CD4-positive, alpha-beta T cell treated with Interleukin-4 for 4 hours (primary cell): ENCODE measurements at regions not wholly inside any gene's neighbourhood (a gene's known extent, or its start where the extent isn't known, plus 50 kb on each side); places are given as distances from the start of the nearest gene placed in this dataset.
"Not testable (repeated sequence)": the region's sequence is repeated elsewhere in the genome, so short reads cannot be mapped to it uniquely, and the experiment has no call there.

Source experiments
- DNase-seq: peaks from one replicate; pipeline ENCODE4 v3.0.0-alpha.2; 2020

DNA sequence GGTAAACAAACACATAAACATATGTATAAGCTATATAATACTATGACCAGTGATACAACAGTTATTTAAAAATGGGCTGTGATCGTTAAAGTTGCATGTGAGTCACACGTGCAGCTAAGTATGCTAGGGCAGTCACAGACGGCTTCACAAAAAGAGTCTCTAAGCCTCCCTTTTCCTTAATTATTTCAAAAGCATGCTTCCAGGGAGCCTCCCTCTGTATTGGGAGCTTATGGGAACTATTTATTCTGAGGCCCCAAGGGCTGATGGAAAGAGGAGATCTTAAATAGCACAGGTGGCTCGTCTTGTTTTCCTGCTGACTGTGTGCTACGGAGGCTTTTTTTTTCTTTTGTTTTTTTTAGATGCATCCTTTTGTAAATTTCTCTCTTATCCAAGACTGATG, 94.3 kb downstream of the ADCYAP1 start:
- no peak for DNase-seq

DNA sequence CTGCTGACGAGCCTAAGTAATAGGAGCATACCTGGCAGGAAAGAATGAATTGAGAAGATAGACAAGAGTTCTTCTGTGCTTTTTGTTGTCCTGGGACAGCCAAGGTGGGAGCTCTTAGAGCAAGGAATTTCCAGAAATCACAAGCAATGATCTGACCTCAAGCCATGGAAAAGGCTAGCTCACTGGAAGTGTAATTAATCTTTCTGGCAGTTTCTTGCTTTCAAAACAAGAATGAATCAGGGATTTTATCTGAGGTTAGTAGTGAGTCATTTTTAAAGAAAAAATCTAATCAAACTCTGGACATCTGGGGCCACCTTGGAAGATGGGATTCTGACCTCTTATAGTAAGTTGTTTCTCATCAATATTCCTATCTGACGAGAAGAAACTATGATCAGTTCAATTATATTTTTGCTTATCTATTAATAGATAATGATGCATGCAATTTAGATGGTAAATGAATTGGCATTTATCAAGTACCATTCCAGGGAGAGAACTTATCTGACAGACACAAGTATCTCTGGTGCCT, 98.0 kb downstream of the ADCYAP1 start:
- DNase-seq: no peak

GRCh38 chr18:1003499-1003898, 98.8 kb downstream of the ADCYAP1 start:
- DNase-seq: no peak

GRCh38 chr18:1006304-1006703, 101.6 kb downstream of the ADCYAP1 start:
- DNase-seq: no peak

- no peak for DNase-seq
Observed at GRCh38 chr18:1006965-1007364, 102.3 kb downstream of the ADCYAP1 start.

- no peak for DNase-seq
Observed at GRCh38 chr18:1011349-1011748, 106.7 kb downstream of the ADCYAP1 start.

DNA sequence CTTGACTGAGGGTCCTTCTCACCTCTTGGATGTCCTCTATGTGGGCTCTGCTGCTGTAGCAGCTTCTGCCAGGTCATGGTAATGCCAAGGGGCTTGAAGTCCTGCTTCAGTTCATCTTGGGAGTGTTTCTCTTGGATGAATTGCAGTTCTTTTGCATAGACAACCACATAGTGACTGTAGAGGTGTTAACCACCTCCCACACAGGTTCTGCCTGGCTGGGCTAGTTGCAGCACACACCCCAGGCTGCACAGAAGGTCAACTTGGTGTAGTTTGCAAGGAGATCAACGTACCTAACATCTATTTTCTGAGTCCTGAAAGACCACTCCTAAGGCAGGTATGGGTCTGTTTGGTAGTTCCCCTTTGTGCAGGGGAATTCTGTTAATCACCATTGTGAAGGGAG, 108.1 kb downstream of the ADCYAP1 start:
- DNase-seq: no peak

DNA sequence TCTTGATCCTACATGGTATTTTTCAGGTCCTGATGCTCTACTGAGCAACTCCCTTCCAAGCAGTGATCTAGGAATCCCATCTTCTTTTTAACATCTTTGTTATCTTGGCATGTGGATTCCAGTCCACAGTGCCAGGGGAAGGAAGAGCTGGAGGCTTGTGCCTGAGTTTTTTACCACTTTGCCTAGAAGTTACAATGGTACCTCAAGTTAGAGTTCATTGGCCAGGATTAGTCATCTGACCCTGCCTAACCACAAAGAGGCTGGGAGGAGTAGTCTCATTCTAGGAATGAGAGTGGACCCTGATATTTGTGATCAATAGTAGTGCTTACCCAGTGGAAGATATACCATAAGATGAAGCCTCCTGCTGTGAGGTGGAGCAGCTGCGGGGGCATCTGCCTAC, 109.3 kb downstream of the ADCYAP1 start:
- no peak for DNase-seq

- no peak for DNase-seq
Observed at GRCh38 chr18:1014509-1014908, 109.8 kb downstream of the ADCYAP1 start.

DNA sequence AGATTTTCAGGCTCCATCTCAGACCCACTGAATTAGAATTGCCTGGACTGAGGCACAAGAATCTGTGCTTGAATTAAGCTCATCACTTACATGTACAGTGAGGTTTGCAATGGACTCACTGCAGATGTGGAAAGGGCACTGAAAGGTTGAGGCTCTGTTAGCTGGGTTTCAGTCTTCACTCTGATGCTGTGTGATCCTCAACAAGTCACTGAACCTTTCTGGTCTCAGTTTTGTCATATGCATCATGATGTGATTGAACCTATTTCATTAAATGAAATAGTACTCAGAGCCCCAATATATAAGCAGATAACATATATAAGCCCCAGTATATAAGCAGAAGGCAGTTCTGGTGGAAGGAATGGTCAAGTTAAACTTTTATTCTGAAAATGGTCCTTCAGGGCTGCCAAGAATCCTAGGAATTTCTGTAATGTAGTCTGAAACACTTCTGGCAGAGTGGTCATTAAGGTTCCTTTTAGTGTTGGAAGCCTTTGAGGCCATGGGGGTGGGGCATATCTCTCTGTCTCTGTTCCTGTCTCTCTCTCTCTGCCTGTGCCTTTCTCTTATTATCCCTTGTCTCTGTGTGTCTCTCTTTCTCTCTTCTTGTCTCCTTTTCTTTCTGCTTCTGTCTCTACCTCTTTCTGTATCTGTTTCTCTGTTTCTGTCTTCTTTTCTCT, 110.4 kb downstream of the ADCYAP1 start:
- no peak for DNase-seq

GRCh38 chr18:1015777-1016176, 111.1 kb downstream of the ADCYAP1 start:
- DNase-seq: no peak

DNA sequence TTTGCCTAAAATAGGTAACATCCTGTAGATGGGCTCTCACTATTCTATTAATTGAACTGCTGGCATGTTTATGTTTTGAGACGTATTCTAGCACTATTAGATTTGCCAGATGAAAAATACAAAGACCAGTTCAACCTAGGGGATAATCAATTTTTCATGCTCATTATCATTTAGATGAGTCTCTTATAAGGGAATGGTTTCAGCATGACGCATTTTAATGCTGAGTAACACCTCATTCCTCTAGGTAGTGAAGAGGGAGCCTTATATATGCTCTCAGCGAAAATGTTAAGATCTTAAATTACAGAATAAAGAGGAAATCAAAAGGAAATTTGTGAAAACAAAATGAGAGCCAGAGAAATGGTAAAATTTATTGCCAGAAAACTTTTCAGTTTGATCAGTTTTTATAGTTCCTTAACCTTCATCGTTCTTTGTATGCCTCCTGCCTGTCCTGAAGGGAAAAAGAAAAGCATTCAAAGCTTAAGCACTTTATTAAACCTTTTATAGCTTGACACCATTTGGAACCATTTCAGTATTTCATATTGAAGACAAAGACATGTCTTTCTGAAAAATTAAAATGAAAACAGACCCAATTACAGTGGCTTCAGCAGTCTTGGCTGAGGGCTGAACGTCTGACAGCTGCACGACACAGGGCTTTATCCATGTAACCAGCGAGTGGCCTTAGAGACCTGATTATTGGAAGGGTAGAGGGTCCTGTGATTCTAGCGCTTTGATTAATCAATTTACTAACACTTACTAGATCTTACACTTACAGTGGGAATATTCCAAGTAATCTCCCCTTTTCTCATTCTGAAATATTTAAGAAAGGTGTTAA, 112.8 kb downstream of the ADCYAP1 start:
- DNase-seq: no peak

GRCh38 chr18:1018181-1018681, 113.6 kb downstream of the ADCYAP1 start:
- DNase-seq: no peak

GRCh38 chr18:1019191-1019590, 114.5 kb downstream of the ADCYAP1 start:
- no peak for DNase-seq

DNA sequence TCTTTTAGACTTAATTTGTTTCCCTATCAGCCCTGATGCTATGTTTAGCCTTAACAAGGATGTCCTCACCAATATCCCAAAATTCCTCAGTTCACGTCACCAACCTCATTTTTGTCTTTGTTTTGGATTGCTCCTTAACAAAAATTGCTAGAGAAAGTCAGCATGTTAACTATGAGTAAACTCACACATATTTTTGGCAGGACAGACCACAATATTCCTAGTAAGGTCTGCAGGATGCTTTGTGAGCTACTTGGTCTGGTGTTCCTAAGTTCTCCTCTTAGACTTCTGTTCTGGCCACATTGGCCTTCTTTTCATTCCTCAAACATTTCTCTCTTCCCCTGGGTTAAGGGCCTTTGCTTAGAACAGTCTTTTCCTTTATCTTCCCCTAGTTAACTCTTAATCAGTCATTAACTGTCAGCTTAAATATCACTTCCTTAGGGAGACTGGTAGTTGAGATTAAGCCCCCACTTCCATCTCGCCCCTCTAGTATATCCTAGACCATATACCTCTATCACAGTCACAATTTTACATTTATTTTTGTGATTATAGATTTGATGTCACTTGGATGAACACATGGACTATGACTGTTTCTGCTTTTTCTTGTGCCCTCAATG, 116.2 kb downstream of the ADCYAP1 start:
- no peak for DNase-seq

DNA sequence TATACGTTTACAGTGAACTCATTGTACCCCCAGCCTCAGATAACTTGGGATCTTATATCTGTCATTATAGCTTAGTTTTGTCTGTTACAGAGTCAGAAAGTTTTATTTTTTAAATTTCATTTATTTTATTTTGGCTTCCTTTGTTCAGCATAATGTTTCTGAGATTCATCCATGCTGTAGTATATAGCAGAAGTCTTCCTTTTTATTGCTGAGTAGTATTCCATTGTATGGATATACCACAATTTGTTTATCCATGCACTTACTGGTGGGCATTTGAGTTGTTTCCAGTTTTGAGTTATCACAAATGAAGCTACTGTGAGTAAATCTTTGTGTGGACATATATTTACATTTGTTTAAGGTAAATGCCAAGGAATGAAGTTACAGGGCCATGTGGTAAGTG, 122.3 kb downstream of the ADCYAP1 start:
- no peak for DNase-seq

GRCh38 chr18:1033092-1033491, 128.4 kb downstream of the ADCYAP1 start:
- DNase-seq: not testable (repeated sequence)

DNA sequence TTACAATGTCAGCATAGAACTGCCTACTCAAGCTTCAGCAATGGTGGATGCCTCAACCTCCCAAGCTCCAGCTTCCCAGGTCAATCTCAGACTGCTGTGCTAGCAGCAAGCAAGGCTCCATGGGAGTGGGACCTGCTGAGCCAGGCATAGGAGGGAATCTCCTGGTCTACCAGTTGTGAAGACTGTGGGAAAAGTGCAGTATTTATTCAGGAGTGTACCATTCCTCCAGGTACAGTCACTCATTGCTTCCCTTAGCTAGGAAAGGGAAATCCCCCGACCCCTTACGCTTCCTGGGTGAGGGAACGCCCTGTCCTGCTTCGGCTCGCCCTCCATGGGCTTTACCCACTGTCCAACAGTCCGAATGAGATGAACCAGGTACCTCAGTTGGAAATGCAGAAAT, 130.3 kb downstream of the ADCYAP1 start:
- DNase-seq: no peak

DNA sequence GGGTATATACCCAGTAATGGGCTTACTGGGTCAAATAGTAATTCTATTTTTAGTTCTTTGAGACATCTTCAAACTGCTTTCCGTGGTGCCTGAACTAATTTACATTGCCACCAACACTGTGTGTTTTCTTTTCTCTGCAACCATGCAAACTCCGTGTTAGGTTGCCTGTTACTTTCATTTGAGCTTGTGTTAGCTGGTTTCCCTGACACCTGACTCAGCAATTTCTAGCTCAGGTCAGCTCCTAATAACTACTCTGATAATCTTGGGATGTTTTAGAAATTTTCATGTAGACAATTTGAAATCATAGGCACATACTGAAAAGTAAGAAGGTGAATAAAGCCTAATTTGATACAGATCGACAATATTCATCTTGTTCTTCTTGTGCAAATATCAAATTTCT, 132.3 kb downstream of the ADCYAP1 start:
- DNase-seq: no peak

DNA sequence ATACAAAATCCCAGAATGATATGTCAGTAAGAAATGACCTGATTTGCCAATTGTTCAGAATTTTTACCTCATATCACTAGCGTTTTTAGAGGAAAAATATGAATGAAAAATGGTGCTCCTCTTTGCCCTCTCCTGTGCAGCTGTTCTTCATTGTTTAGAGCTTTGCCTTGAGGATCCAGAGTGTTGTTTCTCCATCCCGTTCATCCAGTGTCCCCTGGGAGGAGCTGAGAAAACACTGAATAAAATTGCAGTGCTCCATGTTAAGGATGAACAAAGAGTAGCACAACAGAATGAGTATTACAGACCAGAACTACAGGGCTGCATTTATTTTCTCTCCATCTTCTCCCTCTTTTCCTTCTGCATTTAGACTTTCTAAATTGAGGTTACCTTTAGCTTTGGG, 133.1 kb downstream of the ADCYAP1 start:
- no peak for DNase-seq

DNA sequence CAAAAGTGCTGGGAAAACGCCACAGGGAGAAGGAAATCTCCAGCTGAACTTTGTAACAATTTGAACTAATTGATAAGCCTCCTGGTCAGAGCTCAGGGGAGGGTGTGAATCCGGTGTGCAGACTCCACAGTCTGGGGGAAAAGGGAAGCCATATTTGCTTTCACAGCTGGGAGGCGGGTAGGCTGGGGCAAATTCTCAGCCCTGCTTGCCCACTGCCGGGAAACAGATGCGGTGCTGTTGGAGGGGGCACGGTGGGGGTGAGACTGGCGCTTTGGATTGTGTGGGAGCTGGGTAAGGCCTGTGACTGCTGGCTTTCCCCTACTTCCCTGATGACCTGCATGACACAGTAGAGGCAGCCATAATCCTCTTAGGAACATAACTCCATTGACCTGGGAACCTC, 134.8 kb downstream of the ADCYAP1 start:
- no peak for DNase-seq

GRCh38 chr18:1043039-1043438, 138.4 kb downstream of the ADCYAP1 start:
- DNase-seq: not testable (repeated sequence)

DNA sequence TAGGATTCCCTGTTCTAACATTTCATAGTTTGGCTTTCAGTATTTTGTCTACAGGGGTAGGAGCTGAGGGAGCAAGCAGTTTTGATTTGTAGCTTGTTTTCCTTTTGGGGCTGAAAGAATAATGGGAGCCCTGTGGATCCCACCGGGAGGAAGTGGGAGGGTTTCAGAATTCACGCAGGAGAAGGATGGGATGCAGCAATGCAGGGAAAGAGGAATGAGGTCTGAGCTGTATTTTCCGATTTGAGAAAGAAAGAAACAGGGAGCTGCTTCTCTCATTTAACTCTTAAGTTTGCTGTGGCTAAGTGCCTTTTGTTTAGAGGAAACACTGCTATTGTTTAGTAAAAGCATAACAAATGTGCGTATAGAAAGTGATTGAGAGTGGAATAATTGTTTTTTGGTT, 141.0 kb downstream of the ADCYAP1 start:
- DNase-seq: no peak

DNA sequence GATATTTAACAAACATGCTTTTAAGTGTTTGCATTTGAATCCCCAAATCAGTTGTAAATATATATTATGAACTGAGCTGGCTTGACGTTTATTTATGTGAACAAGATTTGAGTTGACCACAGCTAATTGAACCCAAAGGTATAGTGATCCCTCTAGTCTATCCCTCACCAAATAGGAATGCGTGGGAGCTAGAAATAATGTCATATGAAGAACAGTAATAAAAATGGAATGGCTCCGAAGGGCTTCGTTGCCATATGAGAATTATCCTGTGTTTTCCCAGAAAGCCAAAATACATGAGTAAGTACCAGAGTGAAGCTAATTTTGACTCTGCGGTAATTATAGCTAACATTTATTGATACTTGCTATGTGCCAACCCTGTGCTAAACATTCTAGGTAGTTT, 142.7 kb downstream of the ADCYAP1 start:
- no peak for DNase-seq
